HepG2 (cell line): ENCODE measurements at regions not wholly inside any gene's neighbourhood (a gene's known extent, or its start where the extent isn't known, plus 50 kb on each side); places are given as distances from the start of the nearest gene placed in this dataset.

Source experiments
- ATAC-seq: fragments of 200-7000 bp; cut with Tn5 transposase; 3 replicates; pipeline ENCODE4 v1.9.1; 2020; ENCODE audit warnings: mild to moderate bottlenecking, moderate library complexity
- BruUV-seq: library from RNA; stranded (reverse); fragments of 400-500 nt; replicated peaks from 2 replicates; lab custom pipeline; 2021; lab: Mats Ljungman, UMichigan
- CTCF ChIA-PET: fragments of 300-600 bp; formaldehyde crosslinking; extraction: SDS; loops from one replicate; lab custom pipeline; 2021; ENCODE audit warnings: low total read pairs, inconsistent platforms, low intra/inter-chr PET ratio; lab: Yijun Ruan, JAX
- POLR2A ChIA-PET: fragments of 350-600 bp; sonication (Branson Sonifier 250); formaldehyde crosslinking; loops from one replicate; lab custom pipeline; 2020; ENCODE audit warnings: antibody characterized with exemption, inconsistent platforms; lab: Yijun Ruan, JAX
- DNase-seq: peaks from one replicate; pipeline ENCODE4 v3.0.0-alpha.2; 2015; ENCODE audit warnings: low spot score
- FAIRE-seq: peaks from 3 replicates; lab custom pipeline; 2011; peaks lifted over from hg19 to GRCh38; lab: Jason Lieb, UNC
- H2AFZ ChIP-seq: one replicate; pipeline ENCODE4 v1.6.1; 2011; ENCODE audit warnings: low read length, inconsistent platforms
- H3K27ac ChIP-seq: fragments of 300-600 bp; 3 replicates; pipeline ENCODE4 v1.8.0; 2011; ENCODE audit warnings: mixed run types, mild to moderate bottlenecking, mixed read lengths, low read length, inconsistent platforms; ENCODE audit not compliant: insufficient read depth; ENCODE audit errors: extremely low read length
- H3K27me3 ChIP-seq, 2 experiments: fragments of 200-600 bp in 1 of 2; 2 replicates in 1 of 2; 3 replicates in 1 of 2; pipeline versions ENCODE4 v1.6.0 to v1.8.0; 2011; ENCODE audit warnings: low read length in 2 of 2, mild to moderate bottlenecking in 2 of 2, moderate library complexity in 2 of 2, inconsistent platforms in 1 of 2; ENCODE audit not compliant: insufficient read depth in 2 of 2, control insufficient read depth in 1 of 2
- H3K36me3 ChIP-seq, 2 experiments: fragments of 200-600 bp in 1 of 2; replicated peaks in 1 of 2; 2 replicates in 1 of 2; 3 replicates in 1 of 2; pipeline versions ENCODE4 v1.5.1 to v1.8.0; 2011; ENCODE audit warnings: low read length in 2 of 2, inconsistent platforms in 1 of 2; ENCODE audit not compliant: insufficient read depth in 2 of 2, control insufficient read depth in 1 of 2
- H3K4me1 ChIP-seq: 2 replicates; pipeline ENCODE4 v1.5.1; 2012; ENCODE audit warnings: low read length, inconsistent platforms; ENCODE audit not compliant: insufficient read depth
- H3K4me2 ChIP-seq: 2 replicates; pipeline ENCODE4 v1.6.0; 2011; ENCODE audit warnings: low read depth, low read length, inconsistent platforms
- H3K4me3 ChIP-seq, 3 experiments: fragments of 200-600 bp in 1 of 3; sonication (generic), shearing (Covaris generic) in 1 of 3; replicated peaks in 1 of 3; 2 replicates each; pipeline ENCODE4 v1.5.1; 2011 to 2016; ENCODE audit warnings: low read length in 3 of 3, inconsistent platforms in 2 of 3, low read depth in 2 of 3, mild to moderate bottlenecking in 2 of 3, control low read depth in 1 of 3, mixed read lengths in 1 of 3; ENCODE audit not compliant: insufficient read depth in 1 of 3
- H3K79me2 ChIP-seq: one replicate; pipeline ENCODE4 v1.6.1; 2011; ENCODE audit warnings: low read length, inconsistent platforms; ENCODE audit not compliant: insufficient read depth
- H3K9ac ChIP-seq: 2 replicates; pipeline ENCODE4 v1.6.0; 2011; ENCODE audit warnings: mild to moderate bottlenecking, low read depth, low read length, inconsistent platforms; ENCODE audit not compliant: insufficient read depth
- H3K9me3 ChIP-seq: 2 replicates; pipeline ENCODE4 v1.5.1; 2012; ENCODE audit warnings: mild to moderate bottlenecking, low read length
- H4K20me1 ChIP-seq: 2 replicates; pipeline ENCODE4 v1.6.0; 2011; ENCODE audit warnings: inconsistent platforms, mild to moderate bottlenecking, low read length, moderate library complexity; ENCODE audit not compliant: insufficient read depth
- ARNTL ChIP-seq: sonication (generic); formaldehyde crosslinking; IDR thresholded peaks from 2 replicates; pipeline ENCODE4 v1.4.0; 2020; ENCODE audit warnings: mild to moderate bottlenecking, missing genetic modification reagents
- ATF5 ChIP-seq: sonication (generic); formaldehyde crosslinking; IDR thresholded peaks from 2 replicates; pipeline ENCODE4 v1.4.0; 2020; ENCODE audit warnings: mild to moderate bottlenecking, low read depth, missing genetic modification reagents
- ATF7 ChIP-seq, 2 experiments: fragments of 450-650 bp in 1 of 2; sonication (generic) in 1 of 2; formaldehyde crosslinking in 1 of 2; IDR thresholded peaks; 2 replicates each; pipeline versions ENCODE4 v1.4.0 to v1.6.1; 2016 to 2020; ENCODE audit warnings: antibody characterized with exemption in 1 of 2, mild to moderate bottlenecking in 1 of 2, missing genetic modification reagents in 1 of 2
- CEBPB ChIP-seq: IDR thresholded peaks from 2 replicates; pipeline ENCODE4 v1.6.1; 2011; ENCODE audit warnings: low read depth, low read length, improper control_type of control experiment, borderline replicate concordance
- SNAPC2 ChIP-seq: sonication (generic); formaldehyde crosslinking; IDR thresholded peaks from 2 replicates; pipeline ENCODE4 v1.8.1; 2022; ENCODE audit warnings: mild to moderate bottlenecking, missing genetic modification reagents
- ZNF782 ChIP-seq: sonication (generic); formaldehyde crosslinking; IDR thresholded peaks from 2 replicates; pipeline ENCODE4 v1.4.0; 2020; ENCODE audit warnings: missing genetic modification reagents, mild to moderate bottlenecking, borderline replicate concordance
- WGBS: methylation state at CpG from one replicate; pipeline ENCODE4 v1.1.6; 2017; ENCODE audit warnings: low lambda C conversion rate; 5-methylcytosine and 5-hydroxymethylcytosine counted together
- in situ Hi-C: cut with HindIII; loops from 2 replicates; pipeline ENCODE4 v1.10.0; 2017; ENCODE audit warnings: low pct_unique_long_range_greater_than_20kb; ENCODE audit not compliant: extremely low pct_ligation_motif_present
- intact Hi-C: fragments of 100-400 bp; cut with micrococcal nuclease; formaldehyde crosslinking; loops from one replicate; pipeline ENCODE4 v1.10.0; 2022; ENCODE audit not compliant: unreplicated experiment

DNA sequence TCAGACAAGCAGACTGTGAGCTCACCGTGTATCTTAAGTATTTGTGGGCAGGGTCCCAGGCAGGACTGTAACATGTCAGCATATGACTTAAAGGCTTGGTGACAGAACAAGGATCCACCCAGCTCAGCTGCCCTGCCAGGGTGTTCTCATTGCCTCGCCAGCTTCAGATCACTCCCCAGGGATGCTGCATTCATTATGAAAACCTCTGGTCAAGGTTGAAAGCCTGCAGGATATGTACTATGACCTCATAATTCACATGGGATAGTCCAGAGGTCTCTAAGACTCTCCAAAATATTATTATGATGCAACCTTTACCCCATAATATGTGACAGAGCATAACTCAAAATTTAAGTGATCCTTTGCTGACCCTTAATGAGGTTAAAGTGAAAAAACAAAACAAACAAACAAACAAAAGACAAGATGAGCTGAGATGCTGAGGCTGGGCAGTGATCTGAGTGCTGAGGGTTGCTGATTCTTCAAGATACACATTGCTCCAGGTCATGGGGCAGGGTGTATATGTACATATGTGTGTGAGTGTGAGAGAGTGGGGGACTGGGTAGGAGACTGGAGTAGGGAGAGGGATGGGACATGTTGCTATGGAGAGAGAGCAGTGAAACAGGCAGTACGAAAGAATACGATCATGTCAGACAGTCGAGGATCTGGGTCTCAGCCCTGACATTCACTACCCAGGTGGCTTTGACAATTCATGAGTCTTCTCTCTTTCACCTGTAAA, 98.8 kb upstream of the DUSP10 start:
- in situ Hi-C loops (no loop called here), intact Hi-C loops (loop anchor here (10.0 kb wide), 1 partner anchor 546 kb away; no protein-coding TSS in a partner anchor)
- Histone ChIP-seq H3K4me1 (no peaks in the 10 kb centered on the region), H3K36me3 (no peaks in the 10 kb centered on the region), H2AFZ (no peak overlapping the region), H3K27ac (no peak overlapping the region), H3K79me2 (no peaks in the 10 kb centered on the region), H4K20me1 (no peaks in the 10 kb centered on the region), H3K4me3 (no peak overlapping the region), H3K9me3 (no peaks in the 10 kb centered on the region), H3K4me2 (no peak overlapping the region), H3K27me3 (no peaks in the 10 kb centered on the region)
- ChIA-PET POLR2A (no interaction called here), CTCF (no interaction called here)
- no TSS peak for BruUV-seq
- FAIRE-seq (no peak), DNase-seq (no peak), ATAC-seq (no peak)
- 37% methylated on average over 5 of the region's 5 CpGs for whole genome bisulfite sequencing
- TF ChIP-seq ATF7 (IDR thresholded peaks at IDR 0.05): peak; percentile 70
- no peak for TF ChIP-seq ATF7 (CRISPR knock-in tag; IDR thresholded peaks at IDR 0.05)
- no peak for TF ChIP-seq ZNF782 (CRISPR knock-in tag)
- TF ChIP-seq ATF5 (CRISPR knock-in tag): no peak
- TF ChIP-seq CEBPB: peak; percentile 27; the same call in 1 of the 2 replicates
- no peak for TF ChIP-seq ARNTL
- no peak for TF ChIP-seq SNAPC2
- TF ChIP-seq, all 625 proteins: peak for 2
- no peak overlapping the region for H3K9ac ChIP-seq
